ENCODE measurements at regions not wholly inside any gene's neighbourhood (a gene's known extent, or its start where the extent isn't known, plus 50 kb on each side); places are given as distances from the start of the nearest gene placed in this dataset.

GRCh38 chr1:243984788-243985187 is 66.3 kb upstream of the ZBTB18 start:
- BruUV-seq (replicated peaks), result no TSS peak
- in situ Hi-C loops (cut with MboI; ENCODE audit: low sequenced_read_pairs) (no loop called here), intact Hi-C loops (cut with micrococcal nuclease) (no loop called here), dilution Hi-C loops (cut with HindIII; ENCODE audit: low sequenced_read_pairs, unreplicated experiment) (no loop called here)
- Histone ChIP-seq H3K4me1 (ENCODE audit: control insufficient read depth, insufficient read depth, low read length) (no peaks in the 10 kb centered on the region), H3K9ac (ENCODE audit: low read depth, low read length) (no peak overlapping the region), H2BK15ac (ENCODE audit: low read depth, low read length) (no peak overlapping the region), H3K79me1 (ENCODE audit: low read depth in 1 of 2, low read length in 2 of 2) (no peaks in the 10 kb centered on the region), H3K56ac (ENCODE audit: extremely low read depth, insufficient read depth, low read length) (no peak overlapping the region), H3K14ac (replicated peaks; ENCODE audit: low read depth, low read length) (no peak overlapping the region), H4K20me1 (ENCODE audit: insufficient read depth, low read length) (no peaks in the 10 kb centered on the region), H2BK20ac (ENCODE audit: low read depth, low read length) (no peak overlapping the region), H3K18ac (ENCODE audit: low read depth, low read length) (no peak overlapping the region), H4K91ac (ENCODE audit: insufficient read depth, low read depth, low read length) (no peak overlapping the region), H2AK5ac (ENCODE audit: low read depth, low read length) (no peak overlapping the region), H3K4me3 (ENCODE audit: insufficient read depth, low read depth, low read length) (no peak overlapping the region), H2AK9ac (replicated peaks; ENCODE audit: low read depth, low read length, poor library complexity) (peak overlapping the region; percentile 81), H3K9me1 (ENCODE audit: insufficient read depth, low read length) (no peaks in the 10 kb centered on the region), H4K5ac (ENCODE audit: low read depth, low read length) (no peak overlapping the region), H3K36me3 (ENCODE audit: control insufficient read depth, insufficient read depth, low read length) (no peaks in the 10 kb centered on the region), H2BK5ac (ENCODE audit: low read depth, low read length, poor library complexity, severe bottlenecking) (no peak overlapping the region), H3K4ac (ENCODE audit: low read depth, low read length) (no peak overlapping the region), H2AFZ (replicated peaks; ENCODE audit: low read length, poor library complexity) (no peak overlapping the region), H2BK120ac (ENCODE audit: low read depth, low read length) (no peak overlapping the region), H3K27me3 (ENCODE audit: control insufficient read depth, insufficient read depth, low read length) (peaks cover 32% of the 10 kb centered on the region), H3K27ac (ENCODE audit: insufficient read depth, low read length) (no peak overlapping the region), H3K4me2 (ENCODE audit: low read depth, low read length) (no peak overlapping the region), H4K8ac (ENCODE audit: low read depth in 2 of 2, low read length in 2 of 2) (no peak overlapping the region), H3K23ac (ENCODE audit: low read depth, low read length) (no peak overlapping the region), H3K9me3 (ENCODE audit: control insufficient read depth, insufficient read depth, low read length) (peaks cover 5% of the 10 kb centered on the region)
- CTCF ChIA-PET, result no interaction called here
- TF ChIP-seq, protein P1, sequence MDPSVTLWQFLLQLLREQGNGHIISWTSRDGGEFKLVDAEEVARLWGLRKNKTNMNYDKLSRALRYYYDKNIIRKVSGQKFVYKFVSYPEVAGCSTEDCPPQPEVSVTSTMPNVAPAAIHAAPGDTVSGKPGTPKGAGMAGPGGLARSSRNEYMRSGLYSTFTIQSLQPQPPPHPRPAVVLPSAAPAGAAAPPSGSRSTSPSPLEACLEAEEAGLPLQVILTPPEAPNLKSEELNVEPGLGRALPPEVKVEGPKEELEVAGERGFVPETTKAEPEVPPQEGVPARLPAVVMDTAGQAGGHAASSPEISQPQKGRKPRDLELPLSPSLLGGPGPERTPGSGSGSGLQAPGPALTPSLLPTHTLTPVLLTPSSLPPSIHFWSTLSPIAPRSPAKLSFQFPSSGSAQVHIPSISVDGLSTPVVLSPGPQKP (IDR thresholded peaks at IDR 0.05; ENCODE audit: borderline replicate concordance, low read depth, low read length), result no peak
- TF ChIP-seq USF2 (IDR thresholded peaks at IDR 0.05; ENCODE audit: low read depth, low read length), result no peak
- no peak for TF ChIP-seq FOS (IDR thresholded peaks at IDR 0.05; ENCODE audit: low read depth, low read length)
- TF ChIP-seq MAFK (IDR thresholded peaks at IDR 0.05; ENCODE audit: low read depth, low read length), result no peak
- no peak for TF ChIP-seq CHD1 (IDR thresholded peaks at IDR 0.05; ENCODE audit: low read depth, low read length)
- TF ChIP-seq MAZ (IDR thresholded peaks at IDR 0.05; ENCODE audit: borderline replicate concordance, low read depth, low read length), result no peak
- no peak for TF ChIP-seq RAD21 (IDR thresholded peaks at IDR 0.05; ENCODE audit: low read length)
- DNase-seq, result no peak
- 92% methylated on average over 7 of the region's 10 CpGs; no CpG with 5 or more reads in 1 of the 2 experiments for WGBS, 2 experiments (ENCODE audit: extremely low coverage in 2 of 2, insufficient read length in 1 of 2)
- POLR2A ChIA-PET (ENCODE audit: unreplicated experiment), result no interaction called here
- ATAC-seq (ENCODE audit: low read depth), result no peak
